ENCODE measurements at regions not wholly inside any gene's neighbourhood (a gene's known extent, or its start where the extent isn't known, plus 50 kb on each side); places are given as distances from the start of the nearest gene placed in this dataset.

DNA sequence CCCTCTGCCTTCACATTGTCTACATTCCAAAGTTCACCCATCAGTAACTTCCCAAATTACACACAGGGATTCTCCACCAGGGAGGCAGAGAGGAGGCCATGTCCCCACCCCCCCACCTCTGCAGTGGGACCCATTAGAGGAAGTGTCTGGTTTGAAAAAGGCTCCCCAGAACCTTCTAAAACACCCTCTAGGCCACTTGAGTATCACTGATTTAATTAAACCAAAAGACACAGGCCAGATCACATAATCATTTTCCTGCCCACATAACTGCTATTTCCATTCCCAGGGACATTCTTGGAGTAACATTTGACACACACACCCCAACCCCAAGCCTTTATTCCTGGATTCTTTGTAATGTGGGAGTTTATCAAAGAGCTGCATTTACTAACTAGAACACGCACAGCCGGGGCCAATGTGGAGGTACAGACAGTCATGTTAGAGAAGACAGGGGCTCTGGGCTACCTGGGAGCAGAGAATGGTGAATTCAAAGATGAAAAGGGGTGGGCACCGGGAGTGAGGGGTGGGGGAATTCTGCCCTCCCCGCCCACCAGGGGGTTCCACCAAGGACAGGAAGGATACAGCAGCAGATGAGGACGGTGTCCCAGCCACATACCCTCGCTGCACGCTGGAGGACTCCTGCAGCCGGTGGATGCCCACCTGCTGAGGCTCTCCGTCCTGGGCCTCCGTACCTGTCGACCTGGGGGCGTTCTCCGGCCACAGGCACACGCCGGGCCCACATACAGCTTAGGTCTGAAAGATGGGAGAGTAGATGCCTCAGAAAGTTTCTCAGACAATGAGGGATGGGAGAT is 201.4 kb upstream of the CTNNB1 start:
- DNase-seq, result no peak

DNA sequence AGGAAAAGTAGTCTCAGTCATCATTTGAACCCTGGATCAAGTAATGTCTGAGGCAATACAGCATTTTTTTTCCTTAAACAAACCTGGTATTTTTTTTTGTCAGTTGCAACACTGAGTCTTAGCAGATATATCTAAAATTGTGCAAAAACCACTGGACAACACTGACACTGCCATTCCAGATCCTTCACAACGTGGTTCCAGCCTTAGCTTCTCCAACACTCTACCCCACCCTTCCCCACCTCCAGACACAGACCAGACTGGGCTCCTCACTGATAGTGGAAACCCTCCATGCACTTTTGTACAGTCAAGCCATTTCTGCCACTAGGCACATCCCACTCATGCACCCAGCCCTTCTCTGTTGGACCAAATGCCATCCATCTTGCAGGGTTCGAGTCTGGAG is 199.6 kb upstream of the CTNNB1 start:
- no peak for DNase-seq

DNA sequence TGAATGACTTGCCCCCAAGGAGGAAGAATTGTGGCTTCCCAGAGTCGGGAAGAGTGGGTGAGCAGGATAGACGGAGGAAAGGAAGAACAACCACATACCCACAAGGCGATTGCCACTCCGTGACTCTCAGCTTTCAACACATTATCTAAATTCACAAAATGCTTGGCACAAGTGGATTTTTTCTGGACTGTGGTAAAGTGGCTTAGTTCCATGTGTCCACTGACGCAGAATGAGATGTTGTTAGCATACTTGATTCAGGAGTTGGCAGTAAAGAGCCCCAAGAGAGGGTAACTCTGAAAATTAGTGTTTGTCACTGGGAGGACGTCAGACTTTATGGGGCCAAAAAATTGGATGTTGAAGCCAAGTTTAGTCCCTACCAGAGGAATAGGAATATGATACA is 198.8 kb upstream of the CTNNB1 start:
- no peak for DNase-seq

DNA sequence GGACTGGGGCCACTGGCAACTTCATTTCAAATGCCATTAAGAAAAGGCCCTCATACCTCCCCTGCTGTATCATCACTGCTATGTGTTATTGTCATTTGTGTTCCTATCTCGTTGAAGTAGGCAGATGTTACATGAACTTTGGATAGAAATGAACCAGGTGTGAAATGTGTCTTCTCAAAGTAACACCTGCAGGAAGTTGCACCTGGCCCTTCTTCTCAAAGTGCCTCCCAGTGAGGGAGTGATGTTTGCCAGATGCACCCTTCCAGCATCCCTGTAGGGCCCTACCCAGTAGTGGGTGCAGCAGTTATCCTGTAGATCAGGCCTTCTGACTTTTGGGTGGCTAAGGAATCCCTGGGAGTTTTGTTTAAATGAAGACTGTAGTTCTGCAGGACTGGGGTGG is 197.7 kb upstream of the CTNNB1 start:
- no peak for DNase-seq

DNA sequence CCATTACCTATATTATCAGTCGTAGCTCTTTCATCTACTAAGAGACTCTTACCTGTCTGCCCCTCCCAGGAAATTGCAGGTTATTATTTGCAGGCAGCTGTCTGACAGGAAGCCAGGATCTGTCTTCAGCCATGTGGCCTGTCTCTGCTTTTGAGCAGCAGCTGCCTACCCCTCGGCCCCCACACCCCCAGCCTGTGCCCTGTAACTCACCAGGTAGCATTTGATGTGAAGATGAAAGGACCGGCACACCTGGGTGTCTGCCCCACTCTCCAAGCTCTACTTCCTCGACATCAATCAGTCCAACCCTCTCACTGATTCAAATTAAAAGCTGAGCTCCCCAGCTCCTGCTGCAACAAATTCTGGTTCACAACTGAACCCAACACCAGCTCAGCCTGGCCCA is 197.2 kb upstream of the CTNNB1 start:
- DNase-seq, result no peak

DNA sequence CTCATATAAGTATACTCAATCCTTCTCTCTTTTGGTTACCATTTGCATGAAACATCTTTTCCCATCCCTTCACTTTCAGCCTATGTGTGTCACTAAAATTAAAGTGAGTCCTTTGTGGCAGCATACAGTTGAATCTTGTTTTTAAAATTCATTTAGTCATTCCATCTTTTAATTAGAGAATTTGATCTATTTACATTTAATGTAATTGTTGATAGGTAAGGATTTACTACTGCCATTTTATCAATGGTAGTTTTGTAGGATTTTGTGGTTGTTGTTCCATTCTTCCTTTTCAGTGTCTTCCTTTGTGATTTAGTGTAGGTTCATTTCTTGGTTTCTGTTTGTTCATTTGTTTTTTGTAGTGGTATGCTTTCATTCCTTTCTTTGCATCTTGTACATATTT is 191.9 kb upstream of the CTNNB1 start:
- no peak for DNase-seq

DNA sequence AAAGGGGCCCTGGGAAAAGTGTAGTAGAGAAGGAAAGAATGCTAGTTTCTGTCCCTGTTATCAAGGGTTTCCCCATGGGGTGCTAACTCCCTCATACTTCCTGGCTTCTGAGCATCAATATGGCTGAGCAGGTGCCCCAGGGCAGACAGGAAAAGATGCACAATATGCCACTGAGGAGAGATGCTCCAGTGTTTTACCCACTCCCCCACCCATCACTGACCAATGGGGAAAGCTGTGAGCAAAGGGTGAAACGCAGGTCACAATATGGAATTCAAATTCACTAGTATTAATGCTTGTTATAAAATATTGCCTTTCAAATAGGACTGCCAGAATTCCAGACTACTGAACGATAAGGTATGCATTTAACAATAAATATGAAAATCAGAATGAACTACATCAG is 187.5 kb upstream of the CTNNB1 start:
- DNase-seq, result no peak

DNA sequence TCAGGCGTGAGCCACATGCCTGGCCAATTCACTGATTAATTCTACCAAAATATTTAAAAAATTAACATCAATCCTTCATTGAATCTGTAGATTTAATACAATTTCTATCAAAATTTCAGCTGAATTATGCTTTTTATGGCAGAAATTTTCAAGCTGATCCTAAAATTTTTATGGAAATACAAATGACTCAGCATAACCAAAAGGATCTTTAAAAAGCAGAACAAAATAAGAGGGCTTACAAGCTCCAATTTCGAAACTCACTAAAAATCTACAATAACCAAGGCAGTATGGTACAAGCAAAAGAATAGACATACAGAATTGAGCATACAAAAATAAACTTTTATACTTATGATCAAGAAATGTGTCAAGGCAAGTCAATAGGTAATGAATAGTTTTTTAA is 180.4 kb upstream of the CTNNB1 start:
- no peak for DNase-seq

DNA sequence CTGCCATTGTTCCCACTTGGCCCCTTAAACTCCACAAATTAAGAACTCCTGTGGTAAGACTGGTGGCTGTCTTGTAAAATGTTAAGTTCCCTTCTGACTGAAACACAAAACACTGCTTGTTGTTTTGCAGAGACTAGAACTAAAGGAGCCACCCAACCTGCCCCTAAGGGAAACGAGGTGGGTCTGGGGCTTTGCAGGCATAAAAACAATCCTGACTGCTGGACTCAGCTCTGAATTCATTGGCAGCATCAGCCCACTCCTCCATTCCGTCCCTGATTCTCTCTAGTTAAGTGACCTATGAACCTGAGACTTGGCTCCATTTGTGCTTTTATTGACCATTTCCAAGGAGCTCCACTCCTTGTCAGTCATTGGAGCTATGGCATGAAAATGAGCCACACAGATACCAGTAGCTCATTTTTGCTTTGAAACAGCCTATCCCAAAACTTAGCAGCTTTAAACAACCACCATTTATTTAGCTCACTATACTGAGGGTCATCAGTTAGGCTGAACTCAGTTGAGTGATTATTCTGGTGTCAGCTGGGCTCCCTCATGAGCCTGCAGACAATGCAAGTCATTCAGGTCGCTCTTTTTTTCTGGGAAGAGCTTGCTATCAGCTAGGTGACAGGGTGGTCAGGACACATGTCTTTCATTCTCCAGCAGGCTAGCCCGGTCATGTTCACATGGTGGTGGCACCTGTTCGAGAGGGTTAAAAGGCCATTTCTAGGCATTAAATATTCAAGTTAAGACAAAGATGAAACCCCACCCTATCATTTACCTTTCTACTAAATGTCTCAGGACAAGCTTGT is 175.1 kb upstream of the CTNNB1 start:
- no peak for DNase-seq

DNA sequence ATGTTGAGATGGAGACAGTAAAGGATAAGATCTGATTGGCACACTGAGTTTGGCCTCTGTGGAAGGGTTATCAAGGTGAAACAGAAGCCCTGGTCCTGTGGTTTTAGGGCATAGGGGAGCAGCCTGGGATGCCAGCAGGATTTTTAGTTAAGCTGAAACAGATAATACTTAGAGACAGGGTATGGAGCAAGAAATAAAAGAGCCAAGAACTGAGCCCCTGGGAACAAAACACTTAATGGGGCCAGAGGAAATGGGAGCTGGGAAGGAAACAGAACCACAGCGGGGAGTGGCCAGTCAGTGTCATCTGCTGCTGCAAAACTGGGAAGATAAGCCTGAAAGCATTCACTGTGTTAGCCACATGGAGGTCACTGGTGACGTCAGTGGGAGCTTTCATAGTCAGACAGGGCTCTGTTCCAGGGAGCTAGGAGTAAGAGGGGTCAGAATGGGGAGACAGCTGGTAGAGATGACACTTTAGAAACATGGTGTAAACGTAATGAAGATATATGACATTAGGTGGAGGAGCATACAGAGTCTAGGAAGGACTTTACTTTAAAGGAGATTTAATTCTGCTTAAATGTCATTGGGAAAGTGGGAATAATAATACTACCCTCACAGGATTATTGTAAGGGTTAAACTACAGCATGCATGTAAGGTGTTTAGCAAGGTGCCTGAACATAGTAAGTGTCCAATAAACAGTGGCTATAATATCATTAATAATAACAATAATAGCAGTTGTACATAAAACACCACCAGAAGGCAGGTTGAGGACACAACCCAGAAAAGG is 172.7 kb upstream of the CTNNB1 start:
- no peak for DNase-seq

DNA sequence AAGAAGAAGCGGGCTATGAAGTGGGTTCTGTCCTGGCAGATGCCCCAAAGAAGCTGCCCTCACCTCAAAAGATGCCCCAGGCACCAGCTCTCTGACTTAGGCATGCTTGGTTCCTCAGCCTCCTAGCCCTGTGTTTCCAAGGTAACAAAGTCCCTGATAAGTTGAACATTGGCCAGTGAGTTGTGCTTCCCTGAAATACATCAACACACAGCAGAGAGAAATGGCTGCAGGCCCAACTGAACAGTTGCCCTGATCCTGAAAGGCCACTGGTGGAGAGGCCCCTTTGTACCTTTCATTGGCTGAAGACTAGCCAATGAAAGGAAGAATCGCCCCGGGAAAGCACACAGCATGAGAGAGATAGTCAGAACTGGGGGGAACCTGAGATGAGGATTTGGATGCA is 169.9 kb upstream of the CTNNB1 start:
- no peak for DNase-seq

DNA sequence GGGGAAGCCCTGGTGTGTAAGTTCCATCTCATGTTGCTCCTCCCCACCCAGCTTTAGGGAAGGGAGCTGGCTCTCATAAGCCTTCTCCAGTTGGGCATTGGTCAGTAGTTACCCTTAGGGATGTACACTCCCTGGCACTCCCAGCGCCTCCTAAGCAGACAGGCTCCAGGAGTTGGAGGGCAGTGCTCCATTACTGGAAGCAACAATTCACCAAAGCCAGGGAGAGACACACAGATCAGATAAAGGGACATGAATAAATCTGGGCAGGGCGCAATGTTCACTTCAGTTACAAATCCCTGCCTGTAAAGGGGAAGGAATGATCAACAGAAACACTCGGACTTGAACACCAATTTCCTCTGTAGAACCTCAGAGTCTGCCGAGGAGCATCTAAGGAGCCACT is 169.1 kb upstream of the CTNNB1 start:
- no peak for DNase-seq

DNA sequence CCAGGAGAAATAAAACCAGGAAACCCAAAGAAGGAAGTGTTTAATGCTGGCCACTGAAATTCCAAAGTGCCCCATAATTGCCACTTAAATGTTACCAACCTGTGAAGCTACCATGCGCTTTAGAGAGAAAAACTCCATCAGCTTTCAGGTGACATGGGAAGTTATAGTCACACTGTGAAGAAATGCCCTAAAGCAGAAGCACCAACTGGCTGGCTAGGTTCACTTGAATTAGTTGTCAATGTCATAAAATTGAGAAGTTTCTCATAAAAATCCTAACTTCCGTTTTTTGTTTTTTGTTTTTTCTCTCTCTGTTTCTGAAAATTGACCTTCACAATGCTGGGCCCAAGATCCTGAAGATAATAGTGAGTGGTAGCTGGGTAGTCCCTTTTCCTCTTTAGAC is 167.9 kb upstream of the CTNNB1 start:
- DNase-seq, result no peak

DNA sequence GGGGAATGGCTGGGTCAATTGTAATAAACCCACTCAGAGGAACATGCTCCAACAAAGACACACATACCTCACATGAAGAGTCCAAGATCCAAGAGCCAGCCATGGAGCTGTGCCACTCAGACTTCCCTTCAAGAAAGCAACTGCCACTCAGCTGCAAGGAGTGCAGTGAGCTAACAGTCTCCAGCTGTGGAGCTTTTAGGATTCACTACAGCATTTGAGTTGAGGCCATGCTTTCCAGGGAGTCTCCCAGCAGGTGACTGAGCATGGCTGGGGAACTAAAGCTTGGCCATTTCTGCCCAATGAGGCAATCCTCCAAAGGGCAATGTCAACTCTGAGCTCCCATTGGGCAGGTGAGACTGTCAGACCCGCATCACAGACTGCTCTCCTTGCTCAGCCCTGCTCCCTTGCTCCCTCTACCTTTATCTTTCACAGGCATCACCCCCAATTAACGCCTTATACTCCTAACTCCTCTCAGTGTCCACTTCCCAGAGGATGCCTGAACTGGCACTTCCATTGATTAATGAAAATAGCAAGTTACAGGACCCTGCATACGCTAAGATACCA is 165.3 kb upstream of the CTNNB1 start:
- no peak for DNase-seq

DNA sequence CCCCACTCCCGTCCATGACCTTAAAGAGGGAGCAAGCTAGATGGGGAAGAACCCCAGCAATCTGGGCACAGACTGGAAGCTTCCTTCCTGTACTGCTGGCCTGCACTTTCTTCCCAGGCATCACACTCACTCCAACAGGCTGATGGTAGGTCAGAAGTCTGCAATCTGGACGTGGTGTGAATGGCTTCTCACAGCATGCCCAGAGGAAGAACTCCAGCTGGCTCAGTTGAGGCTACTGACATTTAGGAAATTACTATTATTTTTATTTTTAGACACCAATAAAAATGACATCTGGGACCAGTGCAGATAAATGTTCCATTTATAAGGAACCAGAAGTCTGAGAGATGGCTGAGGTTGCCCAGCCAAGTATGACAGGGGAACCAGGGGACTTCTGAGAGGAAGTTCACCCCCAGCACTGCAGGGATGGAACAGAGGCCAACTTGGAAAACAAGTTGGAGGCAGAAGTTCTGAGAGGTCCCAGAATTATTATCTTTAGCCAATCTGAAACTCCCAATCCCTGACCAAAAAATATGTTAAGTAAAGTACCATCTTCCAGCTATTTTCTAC is 163.8 kb upstream of the CTNNB1 start:
- DNase-seq, result no peak

DNA sequence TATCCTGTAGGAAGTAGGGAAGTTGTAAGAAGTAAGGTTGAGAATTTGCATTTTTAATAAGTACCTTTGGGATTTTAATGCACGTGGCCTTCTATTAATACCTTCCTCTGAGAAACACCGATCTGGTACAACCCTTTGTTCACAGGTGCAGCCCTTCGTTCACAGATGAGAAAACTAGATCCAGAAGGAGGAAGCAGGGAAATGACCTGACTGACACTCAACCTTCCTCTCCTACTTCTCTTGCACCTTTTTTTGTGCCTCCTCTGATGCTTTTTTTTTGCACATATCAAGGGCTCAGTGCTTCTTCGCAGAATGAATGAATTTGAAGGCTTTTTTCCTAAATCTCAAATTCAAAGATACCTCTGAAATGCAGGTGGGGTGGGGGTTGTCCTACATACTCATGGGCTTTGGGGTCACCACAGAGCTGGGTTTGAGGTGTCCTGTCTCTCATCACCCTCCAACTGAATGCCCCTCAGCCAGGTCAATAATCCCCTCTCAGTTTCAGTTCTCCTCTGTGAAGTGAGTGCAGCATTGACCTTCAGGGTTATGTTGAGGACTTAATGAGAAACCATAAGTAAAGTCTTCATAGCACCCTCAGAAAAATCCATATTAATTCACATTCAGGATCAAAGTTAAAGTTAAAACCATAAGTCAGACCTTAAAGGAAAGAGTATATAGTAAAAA is 161.5 kb upstream of the CTNNB1 start:
- DNase-seq, result no peak

DNA sequence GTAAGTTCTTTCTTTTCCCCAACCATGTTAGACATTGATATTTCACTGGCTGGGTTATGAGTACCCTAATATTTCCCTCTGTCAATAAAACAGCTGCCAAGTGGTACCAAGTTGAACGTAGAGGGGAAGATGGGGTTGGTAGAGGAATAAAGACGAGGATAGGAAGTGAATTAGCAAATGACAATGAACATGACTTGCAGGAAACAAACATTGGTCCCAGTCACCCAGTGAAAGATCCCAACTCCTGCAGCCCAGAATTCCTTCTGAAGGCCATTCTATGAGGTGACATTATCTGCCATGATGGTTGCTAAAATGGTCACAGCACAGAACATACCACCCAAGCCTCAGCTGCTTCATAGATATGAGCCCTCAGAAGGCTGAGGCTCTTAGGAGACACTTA is 159.0 kb upstream of the CTNNB1 start:
- no peak for DNase-seq

DNA sequence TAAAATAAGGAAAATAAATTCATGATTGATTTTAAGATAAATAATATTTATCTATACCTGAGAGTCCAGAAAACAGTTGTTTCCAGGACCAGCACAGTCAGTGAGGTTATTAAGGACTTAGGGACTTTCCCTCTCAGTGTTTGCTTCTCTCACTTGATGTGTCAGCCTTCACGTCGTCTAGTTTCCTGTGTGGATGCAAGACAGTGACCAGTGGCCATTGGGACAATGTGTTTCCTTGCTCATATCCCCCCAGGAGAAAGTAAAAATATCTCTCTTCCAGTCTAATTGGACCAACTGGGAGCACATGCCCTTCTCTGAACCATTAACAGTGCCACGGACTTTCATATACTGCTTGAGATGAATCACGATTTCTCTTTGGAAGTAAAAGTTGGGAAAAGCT is 157.8 kb upstream of the CTNNB1 start:
- DNase-seq, result no peak

DNA sequence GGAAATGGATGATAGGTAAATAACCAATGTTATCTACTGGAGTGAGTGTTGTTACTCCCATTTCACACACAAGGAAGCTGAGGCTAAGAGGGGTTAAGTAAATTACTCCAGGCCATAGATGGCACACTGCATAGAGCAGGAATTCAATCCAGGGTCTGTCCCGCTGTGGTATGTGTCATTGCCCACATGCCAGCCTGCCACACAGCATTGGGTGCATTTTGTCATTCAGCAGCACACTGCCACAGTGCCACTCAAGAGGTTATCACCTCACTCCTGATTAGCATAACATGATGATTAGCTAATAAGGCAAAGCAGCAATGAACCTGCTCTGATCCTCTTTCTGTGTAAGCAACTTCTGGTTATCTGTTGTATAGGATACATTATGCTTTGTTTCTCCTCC is 157.4 kb upstream of the CTNNB1 start:
- no peak for DNase-seq

DNA sequence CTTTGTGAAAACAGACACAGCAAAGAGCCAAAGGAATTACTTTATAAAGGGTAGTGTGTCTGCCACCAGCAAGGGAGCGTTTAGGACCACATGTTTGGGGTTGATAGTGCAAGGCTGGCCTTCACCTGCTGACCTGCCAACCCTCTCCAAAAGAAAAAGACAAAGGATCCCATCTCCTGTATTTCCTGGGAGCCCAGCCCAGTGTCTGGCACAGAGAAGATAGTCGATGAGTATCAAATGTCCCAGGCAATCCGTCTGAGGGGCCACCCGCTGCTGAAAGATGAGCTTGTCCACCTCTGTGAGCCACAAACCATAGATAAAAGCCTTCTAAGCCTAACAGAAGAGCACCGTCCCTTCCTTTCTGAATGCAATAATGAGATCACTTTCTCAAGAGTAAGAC is 154.8 kb upstream of the CTNNB1 start:
- DNase-seq, result no peak

DNA sequence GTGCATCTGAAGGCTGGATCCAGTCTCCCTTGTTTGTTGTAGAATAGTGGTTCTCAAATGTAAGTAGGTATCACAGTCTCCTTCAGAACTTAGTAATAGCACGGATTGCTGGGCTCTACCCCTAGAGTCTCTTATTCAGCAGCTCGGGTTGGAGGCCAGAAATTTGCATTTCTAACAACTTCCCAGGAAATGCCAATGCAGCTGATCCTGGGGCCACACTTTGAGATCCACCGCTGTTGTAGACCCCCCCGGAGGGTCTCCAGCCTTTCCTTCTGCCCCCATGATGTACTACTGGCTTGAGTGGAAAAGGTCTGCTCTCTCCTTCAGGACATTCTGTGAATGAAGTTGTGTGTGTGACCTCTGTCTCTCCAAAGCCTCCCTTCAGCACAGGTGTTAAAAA is 153.8 kb upstream of the CTNNB1 start:
- no peak for DNase-seq

DNA sequence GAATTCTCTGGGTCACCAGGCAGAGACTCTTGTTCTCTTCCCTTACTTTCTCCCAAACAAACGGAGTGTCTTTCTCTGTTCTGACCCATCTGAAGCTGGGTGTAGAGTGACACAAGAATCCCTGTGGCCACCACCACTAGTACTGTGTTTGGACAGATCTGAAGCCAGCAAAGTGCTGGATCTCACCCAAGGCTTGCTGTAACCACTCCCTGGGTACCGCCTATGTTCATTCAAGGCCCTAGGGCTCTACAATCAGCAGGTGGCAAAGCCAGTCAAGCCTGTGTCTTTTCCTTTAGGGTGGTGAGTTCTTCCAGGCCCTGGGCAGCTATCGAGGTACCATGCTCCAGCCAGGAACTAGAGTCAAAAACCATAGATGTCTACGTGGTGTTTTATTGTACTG is 149.2 kb upstream of the CTNNB1 start:
- DNase-seq, result no peak

DNA sequence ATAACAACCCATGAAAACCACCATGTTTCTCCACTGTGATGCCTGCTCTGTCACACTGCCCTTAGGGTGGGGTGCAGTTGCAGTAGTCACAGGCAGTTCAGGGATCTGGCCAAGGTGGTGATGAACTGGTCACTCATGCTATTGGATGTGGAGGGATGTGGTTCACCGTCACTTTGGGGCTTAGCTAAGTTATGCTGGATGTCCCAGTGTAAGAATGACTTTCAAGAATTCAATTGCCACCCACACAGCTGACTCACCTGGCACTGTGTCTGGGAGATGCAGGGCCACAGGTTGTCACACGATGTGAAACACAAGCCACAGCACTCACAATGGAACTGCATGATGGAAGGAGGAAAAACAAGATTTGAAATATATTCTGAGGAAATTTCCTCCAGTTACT is 146.1 kb upstream of the CTNNB1 start:
- no peak for DNase-seq
